Activated T-helper 17 cell treated with anti-CD3 and anti-CD28 coated beads, Interleukin-2, amount 50 U/mL, for 72 hours (primary cell): ENCODE measurements at regions not wholly inside any gene's neighbourhood (a gene's known extent, or its start where the extent isn't known, plus 50 kb on each side); places are given as distances from the start of the nearest gene placed in this dataset.

Experiments
- ATAC-seq: fragments of 150-1000 bp; cut with Tn5 transposase; replicated peaks from 2 replicates; pipeline ENCODE4 v1.10.0; 2021; ENCODE audit warnings: mild to moderate bottlenecking, moderate library complexity
- H3K27ac Mint-ChIP-seq: one replicate; pipeline ENCODE4 v1.8.0; 2022; ENCODE audit warnings: mixed read lengths
- H3K27me3 Mint-ChIP-seq: one replicate; pipeline ENCODE4 v1.8.0; 2022; ENCODE audit warnings: mixed read lengths
- H3K36me3 Mint-ChIP-seq: one replicate; pipeline ENCODE4 v1.8.0; 2022; ENCODE audit warnings: low read depth, mild to moderate bottlenecking, mixed read lengths
- H3K4me1 Mint-ChIP-seq: one replicate; pipeline ENCODE4 v1.8.0; 2022; ENCODE audit warnings: mixed read lengths
- H3K4me3 Mint-ChIP-seq: one replicate; pipeline ENCODE4 v1.8.0; 2022; ENCODE audit warnings: mild to moderate bottlenecking, mixed read lengths
- H3K9me3 Mint-ChIP-seq: one replicate; pipeline ENCODE4 v1.8.0; 2022; ENCODE audit warnings: mixed read lengths

GRCh38 chr12:87793131-87793530 is 236.1 kb downstream of the C12orf50 start:
- H3K4me3 Mint-ChIP-seq: no peak overlapping the region

GRCh38 chr12:87784350-87784749 is 244.9 kb downstream of the C12orf50 start:
- Mint-ChIP-seq H3K4me3 (no peak overlapping the region), H3K4me1 (no peaks in the 10 kb centered on the region)
- no peak for ATAC-seq

More at GRCh38 chr12:87793131-87793530, 236.1 kb downstream of the C12orf50 start:
- H3K9me3 Mint-ChIP-seq: no peaks in the 10 kb centered on the region
- no peaks in the 10 kb centered on the region for H3K4me1 Mint-ChIP-seq
- peaks cover 3% of the 10 kb centered on the region for H3K27me3 Mint-ChIP-seq
- no peak for ATAC-seq
- H3K36me3 Mint-ChIP-seq: no peaks in the 10 kb centered on the region
- H3K27ac Mint-ChIP-seq: no peak overlapping the region

GRCh38 chr12:87783467-87783866 is 245.7 kb downstream of the C12orf50 start:
- no peaks in the 10 kb centered on the region for H3K27me3 Mint-ChIP-seq
- no peaks in the 10 kb centered on the region for H3K4me1 Mint-ChIP-seq
- H3K36me3 Mint-ChIP-seq: no peaks in the 10 kb centered on the region
- ATAC-seq: no peak
- no peaks in the 10 kb centered on the region for H3K9me3 Mint-ChIP-seq
- no peak overlapping the region for H3K27ac Mint-ChIP-seq
- H3K4me3 Mint-ChIP-seq: no peak overlapping the region

More at GRCh38 chr12:87784350-87784749, 244.9 kb downstream of the C12orf50 start:
- H3K27ac Mint-ChIP-seq: no peak overlapping the region
- no peaks in the 10 kb centered on the region for H3K36me3 Mint-ChIP-seq
- no peaks in the 10 kb centered on the region for H3K9me3 Mint-ChIP-seq
- peaks cover 3% of the 10 kb centered on the region for H3K27me3 Mint-ChIP-seq

- H3K36me3 Mint-ChIP-seq: no peaks in the 10 kb centered on the region
- no peaks in the 10 kb centered on the region for H3K4me1 Mint-ChIP-seq
- H3K4me3 Mint-ChIP-seq: no peak overlapping the region
- no peak for ATAC-seq
- H3K27me3 Mint-ChIP-seq: no peaks in the 10 kb centered on the region
- no peak overlapping the region for H3K27ac Mint-ChIP-seq
- no peaks in the 10 kb centered on the region for H3K9me3 Mint-ChIP-seq
Measured at GRCh38 chr12:87782838-87783237, 246.4 kb downstream of the C12orf50 start.

- no peaks in the 10 kb centered on the region for H3K27me3 Mint-ChIP-seq
- H3K36me3 Mint-ChIP-seq: no peaks in the 10 kb centered on the region
- no peak for ATAC-seq
- no peaks in the 10 kb centered on the region for H3K4me1 Mint-ChIP-seq
- H3K27ac Mint-ChIP-seq: no peak overlapping the region
- H3K4me3 Mint-ChIP-seq: no peak overlapping the region
- H3K9me3 Mint-ChIP-seq: no peaks in the 10 kb centered on the region
Measured at GRCh38 chr12:87779858-87780498, 249.2 kb downstream of the C12orf50 start.

GRCh38 chr12:87779016-87779415 is 250.2 kb downstream of the C12orf50 start:
- H3K4me3 Mint-ChIP-seq: no peak overlapping the region
- no peaks in the 10 kb centered on the region for H3K36me3 Mint-ChIP-seq
- no peak overlapping the region for H3K27ac Mint-ChIP-seq
- no peaks in the 10 kb centered on the region for H3K27me3 Mint-ChIP-seq
- H3K9me3 Mint-ChIP-seq: no peaks in the 10 kb centered on the region
- ATAC-seq: no peak
- no peaks in the 10 kb centered on the region for H3K4me1 Mint-ChIP-seq

GRCh38 chr12:87778065-87778464 is 251.1 kb downstream of the C12orf50 start:
- Mint-ChIP-seq H3K4me1 (no peaks in the 10 kb centered on the region), H3K9me3 (no peaks in the 10 kb centered on the region), H3K4me3 (no peak overlapping the region), H3K27ac (no peak overlapping the region), H3K27me3 (no peaks in the 10 kb centered on the region), H3K36me3 (no peaks in the 10 kb centered on the region)
- no peak for ATAC-seq

DNA sequence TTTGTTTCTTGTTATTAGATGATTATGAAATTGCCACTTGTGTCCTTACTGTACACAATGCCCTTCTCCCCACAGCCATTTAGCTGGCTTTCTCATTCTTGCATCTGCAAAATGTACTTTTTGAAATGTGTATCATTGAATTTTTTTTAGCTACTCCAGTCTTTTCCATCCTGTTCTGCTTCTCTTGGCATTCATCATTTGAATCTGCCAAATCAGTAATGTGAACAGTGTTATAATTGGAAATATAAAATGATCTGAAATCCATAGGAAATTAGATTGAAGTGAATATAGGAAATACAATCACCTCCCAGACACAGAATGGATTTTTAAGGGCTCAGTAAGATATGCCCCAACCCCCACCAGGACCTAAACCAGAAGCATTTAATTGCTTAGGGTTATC is 253.4 kb downstream of the C12orf50 start:
- no peak for ATAC-seq
- Mint-ChIP-seq H3K27ac (no peak overlapping the region), H3K9me3 (no peaks in the 10 kb centered on the region), H3K27me3 (no peaks in the 10 kb centered on the region), H3K4me1 (no peaks in the 10 kb centered on the region), H3K4me3 (no peak overlapping the region), H3K36me3 (no peaks in the 10 kb centered on the region)

DNA sequence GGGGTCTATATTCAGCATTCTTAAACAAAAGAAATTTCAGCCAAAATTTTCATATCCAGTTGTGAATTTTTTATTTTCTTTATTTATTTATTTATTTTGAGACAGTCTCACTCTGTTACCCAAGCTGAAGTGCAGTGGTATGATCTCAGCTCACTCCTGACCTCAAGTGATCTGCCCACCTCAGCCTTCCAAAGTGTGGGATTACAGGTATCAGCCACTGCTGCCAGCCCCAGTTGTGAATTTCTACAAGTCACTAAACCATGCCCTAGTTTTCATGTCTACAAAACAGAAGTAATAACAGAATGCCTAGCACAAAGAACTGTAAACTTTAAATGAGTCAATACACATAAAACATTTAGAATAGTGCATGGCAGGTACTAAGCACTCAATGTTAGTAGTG is 254.2 kb downstream of the C12orf50 start:
- H3K4me3 Mint-ChIP-seq: no peak overlapping the region
- no peaks in the 10 kb centered on the region for H3K36me3 Mint-ChIP-seq
- no peaks in the 10 kb centered on the region for H3K27me3 Mint-ChIP-seq
- H3K27ac Mint-ChIP-seq: no peak overlapping the region
- ATAC-seq: no peak
- no peaks in the 10 kb centered on the region for H3K9me3 Mint-ChIP-seq
- no peaks in the 10 kb centered on the region for H3K4me1 Mint-ChIP-seq

DNA sequence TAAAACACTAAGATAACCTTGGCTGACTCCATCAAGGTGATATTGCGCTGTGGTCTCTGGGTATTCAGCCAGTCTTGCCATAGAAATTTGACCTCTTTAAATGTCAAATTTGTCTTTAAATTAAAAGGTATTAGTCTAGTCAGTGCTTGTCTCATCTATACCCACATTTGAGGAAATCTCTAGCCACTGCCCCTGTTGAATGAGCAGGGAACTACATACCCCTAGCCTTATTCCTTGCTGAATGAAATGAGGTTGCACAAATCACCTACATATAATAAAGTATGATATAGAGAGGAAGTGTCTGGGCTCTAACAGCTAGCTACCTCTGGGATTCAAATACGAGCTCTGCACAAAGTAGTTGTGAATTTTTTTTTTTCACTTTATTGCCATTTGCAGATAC is 256.8 kb downstream of the C12orf50 start:
- Mint-ChIP-seq H3K27ac (no peak overlapping the region), H3K4me1 (no peaks in the 10 kb centered on the region), H3K36me3 (no peaks in the 10 kb centered on the region), H3K9me3 (no peaks in the 10 kb centered on the region), H3K4me3 (no peak overlapping the region), H3K27me3 (no peaks in the 10 kb centered on the region)
- ATAC-seq: no peak

GRCh38 chr12:87768501-87769287 is 260.5 kb downstream of the C12orf50 start:
- no peaks in the 10 kb centered on the region for H3K4me1 Mint-ChIP-seq
- no peaks in the 10 kb centered on the region for H3K9me3 Mint-ChIP-seq
- ATAC-seq: no peak
- no peak overlapping the region for H3K4me3 Mint-ChIP-seq
- no peaks in the 10 kb centered on the region for H3K36me3 Mint-ChIP-seq
- H3K27ac Mint-ChIP-seq: no peak overlapping the region
- H3K27me3 Mint-ChIP-seq: no peaks in the 10 kb centered on the region

DNA sequence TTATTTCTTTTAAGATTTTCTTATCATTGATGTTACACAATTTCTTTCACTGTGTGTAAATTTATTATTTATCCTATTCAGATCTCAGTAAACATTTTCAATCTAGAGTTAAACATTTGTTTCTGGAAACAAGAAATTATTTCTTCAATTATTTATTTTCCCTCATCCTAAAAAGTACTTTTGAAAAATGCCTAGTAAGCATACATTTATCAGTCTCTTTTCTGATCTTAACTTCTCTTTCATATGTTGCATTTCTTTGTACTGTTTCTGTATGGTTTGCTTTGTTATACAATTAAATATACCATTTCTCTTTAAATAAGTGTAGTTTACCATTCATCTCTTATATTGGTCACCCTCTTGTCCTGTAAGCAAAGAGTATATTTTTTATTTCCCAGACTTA is 263.2 kb downstream of the C12orf50 start:
- Mint-ChIP-seq H3K4me3 (no peak overlapping the region), H3K9me3 (no peaks in the 10 kb centered on the region), H3K4me1 (no peaks in the 10 kb centered on the region), H3K27me3 (no peaks in the 10 kb centered on the region), H3K36me3 (no peaks in the 10 kb centered on the region), H3K27ac (no peak overlapping the region)
- no peak for ATAC-seq

DNA sequence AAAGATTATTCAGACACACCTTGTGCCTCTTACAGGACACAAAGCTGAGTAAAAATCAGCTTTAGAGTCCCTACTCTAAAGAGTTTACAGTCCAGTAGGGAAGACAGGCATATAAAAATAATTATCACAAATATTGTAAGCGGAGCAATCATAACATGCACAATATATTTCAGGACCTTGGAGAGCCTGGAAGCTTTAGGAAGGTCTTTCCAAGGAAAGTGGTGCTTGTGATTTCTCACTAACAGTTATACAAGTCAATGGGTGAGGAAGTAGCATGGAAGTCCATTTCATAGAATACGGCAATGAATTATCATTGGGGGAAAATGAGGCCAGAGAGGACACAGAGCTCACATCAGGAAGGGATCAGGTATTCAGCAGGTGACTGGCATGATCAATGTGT is 268.3 kb downstream of the C12orf50 start:
- Mint-ChIP-seq H3K4me3 (no peak overlapping the region), H3K36me3 (no peaks in the 10 kb centered on the region), H3K27me3 (no peaks in the 10 kb centered on the region)

GRCh38 chr12:87758271-87758670 is 270.9 kb downstream of the C12orf50 start:
- Mint-ChIP-seq H3K4me1 (no peaks in the 10 kb centered on the region), H3K4me3 (no peak overlapping the region), H3K27ac (no peak overlapping the region), H3K9me3 (peaks cover 5% of the 10 kb centered on the region), H3K36me3 (no peaks in the 10 kb centered on the region), H3K27me3 (no peaks in the 10 kb centered on the region)
- ATAC-seq: no peak

More for the DNA sequence above, 268.3 kb downstream of the C12orf50 start:
- Mint-ChIP-seq H3K4me1 (no peaks in the 10 kb centered on the region), H3K9me3 (no peaks in the 10 kb centered on the region), H3K27ac (no peak overlapping the region)
- no peak for ATAC-seq

DNA sequence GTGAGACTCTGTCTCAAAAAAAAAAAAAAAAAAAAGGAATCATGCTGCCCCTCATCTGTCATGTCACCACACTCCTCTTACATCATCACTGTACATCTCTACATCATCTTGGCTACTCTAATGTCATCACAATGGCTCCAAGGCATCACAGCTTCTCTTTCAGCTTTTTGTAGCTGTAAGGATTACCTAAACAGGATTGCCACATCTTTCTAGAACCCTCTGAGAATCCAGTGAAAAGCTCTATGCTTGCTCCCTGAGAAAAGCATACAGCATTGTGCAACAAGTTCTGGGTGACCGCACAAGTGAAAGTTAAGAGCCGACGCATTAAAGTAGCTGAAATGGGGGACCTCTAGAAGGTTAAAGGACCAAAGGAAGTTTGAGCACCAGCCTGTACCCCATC is 272.5 kb downstream of the C12orf50 start:
- Mint-ChIP-seq H3K4me1 (no peaks in the 10 kb centered on the region), H3K27ac (no peak overlapping the region), H3K4me3 (no peak overlapping the region), H3K9me3 (peaks cover 5% of the 10 kb centered on the region), H3K36me3 (no peaks in the 10 kb centered on the region), H3K27me3 (no peaks in the 10 kb centered on the region)
- no peak for ATAC-seq
